ENCODE measurements at regions not wholly inside any gene's neighbourhood (a gene's known extent, or its start where the extent isn't known, plus 50 kb on each side); places are given as distances from the start of the nearest gene placed in this dataset.

GRCh38 chr17:31780483-31780882 is 78.6 kb downstream of the COPRS start:
- dilution Hi-C loops (cut with MboI; ENCODE audit: extremely low pct_ligation_motif_present, low sequenced_read_pairs) (no loop called here), intact Hi-C loops (cut with micrococcal nuclease) (no loop called here)
- H3K9ac ChIP-seq (replicated peaks; ENCODE audit: extremely low read depth, insufficient read depth, low read length) = no peak overlapping the region
- H3K36me3 ChIP-seq (ENCODE audit: control insufficient read depth in 2 of 2, extremely low read depth in 1 of 2, insufficient read depth in 2 of 2, low read length in 2 of 2) = no peaks in the 10 kb centered on the region
- H3K4me1 ChIP-seq (ENCODE audit: control insufficient read depth, extremely low read depth, insufficient read depth, low read length) = no peaks in the 10 kb centered on the region
- H3K9me1 ChIP-seq (replicated peaks; ENCODE audit: control insufficient read depth, extremely low read depth, insufficient read depth, low read length) = no peaks in the 10 kb centered on the region
- TF ChIP-seq POLR2A (IDR thresholded peaks at IDR 0.05; ENCODE audit: low read depth, low read length) = no peak
- TF ChIP-seq GATA2 (IDR thresholded peaks at IDR 0.05; ENCODE audit: insufficient read depth, insufficient read length, low read depth, low read length) = no peak
- no peak for TF ChIP-seq POLR2AphosphoS5 (IDR thresholded peaks at IDR 0.05; ENCODE audit: insufficient read depth, low read depth, low read length)
- TF ChIP-seq MAX (IDR thresholded peaks at IDR 0.05; ENCODE audit: insufficient read depth, insufficient read length) = no peak
- no peak for TF ChIP-seq EZH2 (IDR thresholded peaks at IDR 0.05; ENCODE audit: borderline replicate concordance, low read depth, low read length, severe bottlenecking)
- TF ChIP-seq JUN (IDR thresholded peaks at IDR 0.05; ENCODE audit: borderline replicate concordance, insufficient read depth, insufficient read length, low read depth) = no peak
- TF ChIP-seq FOS (IDR thresholded peaks at IDR 0.05; ENCODE audit: borderline replicate concordance, insufficient read depth, low read length) = no peak
- TF ChIP-seq MYC (IDR thresholded peaks at IDR 0.05; ENCODE audit: low read depth, low read length) = no peak
- TF ChIP-seq CTCF (IDR thresholded peaks at IDR 0.05; ENCODE audit: extremely low read depth in 1 of 2, insufficient read depth in 1 of 2, low read depth in 1 of 2, low read length in 2 of 2) = no peak
- H2AFZ ChIP-seq (ENCODE audit: low read depth, low read length) = no peak overlapping the region
- ChIA-PET POLR2A (no interaction called here), CTCF (interaction anchor here (1.0 kb wide), 1 partner anchor 63 kb away, joined by 3 read pairs; no protein-coding TSS in a partner anchor)
- BruUV-seq (replicated peaks) = no TSS peak
- H3K79me2 ChIP-seq (ENCODE audit: control insufficient read depth, insufficient read depth, low read length) = no peaks in the 10 kb centered on the region
- H3K4me2 ChIP-seq (ENCODE audit: insufficient read depth, low read length) = no peak overlapping the region
- H3K27ac ChIP-seq (ENCODE audit: insufficient read depth, low read depth, low read length) = no peak overlapping the region
- H4K20me1 ChIP-seq (replicated peaks; ENCODE audit: control insufficient read depth, extremely low read depth, insufficient read depth, low read length) = no peaks in the 10 kb centered on the region
- FAIRE-seq (no peak), DNase-seq (ENCODE audit: low read depth, low spot score) (no peak)
- H3K4me3 ChIP-seq (replicated peaks in 1 of 3; ENCODE audit: insufficient read depth in 1 of 3, low read depth in 1 of 3, low read length in 3 of 3) = no peak overlapping the region
- peaks cover 6 to 7% of the 10 kb centered on the region in 2 experiments for H3K27me3 ChIP-seq (ENCODE audit: control insufficient read depth in 2 of 2, insufficient read depth in 2 of 2, low read length in 2 of 2)
- no peaks in the 10 kb centered on the region for H3K9me3 ChIP-seq (replicated peaks; ENCODE audit: control insufficient read depth, insufficient read depth, low read length)
